ENCODE measurements at regions not wholly inside any gene's neighbourhood (a gene's known extent, or its start where the extent isn't known, plus 50 kb on each side); places are given as distances from the start of the nearest gene placed in this dataset.
A peak's percentile ranks its signal among the peaks of the same experiment; 100 is the strongest.
"Not testable (repeated sequence)": the region's sequence is repeated elsewhere in the genome, so short reads cannot be mapped to it uniquely, and the experiment has no call there.

DNA sequence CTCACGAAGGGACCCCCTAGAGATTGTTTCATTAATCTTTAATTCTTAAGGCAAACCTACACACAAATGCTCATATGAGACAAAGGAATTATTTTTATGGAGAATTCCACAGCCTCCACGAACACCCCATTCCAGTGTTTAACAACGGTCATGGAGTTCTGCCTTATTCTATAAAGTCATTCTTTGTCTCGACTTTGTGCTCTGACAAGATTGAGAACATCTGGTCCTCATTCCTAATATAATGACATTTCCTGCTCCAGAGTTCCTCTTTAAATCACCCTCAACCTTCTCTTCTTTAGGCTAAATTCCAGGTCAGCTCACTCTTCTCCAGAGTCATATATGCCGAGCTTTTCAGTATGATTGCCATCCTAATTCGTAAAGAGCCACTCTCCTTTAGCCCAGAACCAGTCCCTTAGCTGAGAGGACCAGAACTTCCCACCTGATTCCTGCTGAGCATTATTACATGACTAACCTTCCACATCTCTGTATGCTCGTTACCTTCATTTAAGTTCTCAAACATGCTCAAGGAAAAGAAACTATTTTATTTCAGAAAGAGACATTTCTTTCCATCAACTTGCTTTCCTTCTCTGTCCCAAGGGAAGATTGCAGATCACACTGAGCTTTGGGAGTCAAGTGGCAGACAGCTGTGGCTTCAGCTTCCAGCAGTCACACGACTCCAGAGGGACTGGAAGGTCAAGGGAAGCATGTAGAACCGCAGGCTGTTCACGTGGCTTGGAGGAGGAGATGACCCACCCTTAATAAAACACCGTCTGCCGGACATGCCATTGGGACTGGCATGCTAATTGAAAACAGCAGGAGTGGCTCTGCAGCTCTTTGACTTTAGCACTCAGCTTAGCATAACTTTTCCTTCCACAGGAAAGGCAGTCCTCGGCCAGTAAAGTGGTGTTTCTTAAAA is 467.1 kb upstream of the HSF2 start:
- peak; percentile 72 for DNase-seq

GRCh38 chr6:121934451-121934850 is 465.0 kb upstream of the HSF2 start:
- DNase-seq, result no peak

GRCh38 chr6:121940728-121941127 is 458.7 kb upstream of the HSF2 start:
- DNase-seq, result no peak

DNA sequence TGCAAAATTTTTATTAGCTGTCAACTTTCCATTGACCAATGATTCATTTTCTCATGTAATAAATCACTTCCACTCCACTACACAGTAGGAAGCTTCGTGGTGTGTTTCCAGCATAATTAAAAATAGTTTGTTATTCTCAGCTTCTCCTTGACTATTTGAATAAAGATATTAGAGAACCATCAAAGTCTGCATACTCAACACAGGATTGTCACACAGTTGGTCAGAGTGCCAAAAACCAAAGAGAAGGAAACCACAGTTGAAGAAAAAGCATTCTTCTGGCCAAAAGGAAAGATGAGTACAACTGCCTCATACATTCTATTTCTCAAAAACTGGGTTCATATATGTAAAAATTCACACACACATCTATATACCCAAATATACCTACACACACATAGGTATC is 455.1 kb upstream of the HSF2 start:
- no peak for DNase-seq

- DNase-seq, result no peak
Observed at GRCh38 chr6:121951123-121951522, 448.3 kb upstream of the HSF2 start.

- peak; percentile 57 for DNase-seq
Observed at GRCh38 chr6:121951918-121952379, 447.5 kb upstream of the HSF2 start.

DNA sequence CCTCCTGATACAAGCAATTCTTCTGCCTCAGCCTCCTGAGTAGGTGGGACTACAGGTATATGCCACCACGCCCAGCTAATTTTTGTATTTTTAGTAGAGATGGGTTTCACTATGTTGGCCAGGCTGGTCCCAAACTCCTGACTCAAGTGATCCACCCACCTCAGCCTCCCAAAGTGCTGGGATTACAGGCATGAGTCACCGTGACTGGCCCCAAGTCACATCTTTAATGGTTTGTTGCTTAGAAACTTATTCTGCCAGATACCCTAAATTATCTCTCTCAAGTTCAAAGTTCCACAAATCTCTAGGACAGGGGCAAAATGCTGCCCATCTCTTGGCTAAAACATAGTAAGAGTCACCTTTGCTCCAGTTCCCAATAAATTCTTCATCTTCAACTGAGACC is 444.1 kb upstream of the HSF2 start:
- not testable (repeated sequence) for DNase-seq

DNA sequence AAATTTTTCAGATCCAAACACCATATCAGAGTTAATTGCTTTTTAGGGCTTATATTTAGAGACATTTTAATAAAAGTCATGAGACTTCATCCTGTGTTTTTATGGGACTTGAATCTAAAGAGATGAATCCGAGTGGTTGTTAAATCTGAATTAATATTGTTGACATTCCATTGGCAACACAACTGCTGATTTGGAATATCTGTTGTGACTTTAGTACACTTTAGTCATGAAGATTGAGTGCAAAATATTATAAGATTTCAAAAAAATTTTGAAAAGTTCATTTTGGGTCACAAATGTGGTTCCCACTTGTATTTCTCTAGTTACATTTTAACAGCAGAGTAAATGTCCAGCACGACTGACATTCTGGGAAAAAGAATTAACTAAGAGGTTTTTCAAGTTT is 442.7 kb upstream of the HSF2 start:
- no peak for DNase-seq

DNA sequence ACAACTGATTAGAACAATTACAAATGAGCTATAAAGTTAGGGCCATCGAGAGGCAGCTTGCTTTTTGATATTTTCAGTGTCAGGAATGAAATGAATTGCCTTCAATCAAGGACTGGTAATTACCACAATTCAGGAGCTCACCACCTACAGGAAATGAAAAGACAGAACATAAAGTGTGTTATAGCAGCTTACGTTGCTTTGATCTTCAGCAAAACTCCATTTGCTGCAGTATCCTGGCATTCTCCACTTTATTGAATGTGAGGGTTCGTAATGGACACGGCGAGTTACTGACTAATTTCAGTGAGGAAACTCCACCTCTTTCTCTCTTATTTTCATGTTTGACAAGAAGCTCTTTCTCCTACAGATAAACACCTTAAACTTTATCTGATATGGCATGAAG is 440.0 kb upstream of the HSF2 start:
- no peak for DNase-seq

- DNase-seq, result no peak
Observed at GRCh38 chr6:121961619-121962125, 437.8 kb upstream of the HSF2 start.

DNA sequence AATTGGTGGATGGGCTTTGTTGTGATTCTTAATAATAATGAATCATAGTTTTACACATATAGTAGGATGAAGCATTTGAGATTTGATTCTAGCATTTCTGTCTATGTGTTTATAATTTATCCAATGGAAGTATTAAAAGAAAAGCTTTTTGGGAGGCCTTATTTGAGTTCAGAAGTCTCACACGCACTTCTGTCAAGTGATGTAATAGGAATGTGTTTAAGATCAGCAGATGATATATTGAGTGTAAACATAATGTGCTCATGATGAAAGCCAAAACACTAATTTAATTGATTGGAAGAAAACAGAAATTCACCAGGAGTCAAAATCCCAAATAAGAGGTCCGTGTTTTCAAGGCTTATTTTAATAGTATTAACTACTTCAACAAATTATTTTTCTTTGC is 435.6 kb upstream of the HSF2 start:
- DNase-seq, result no peak

- DNase-seq, result no peak
Observed at GRCh38 chr6:121965739-121966138, 433.7 kb upstream of the HSF2 start.

DNA sequence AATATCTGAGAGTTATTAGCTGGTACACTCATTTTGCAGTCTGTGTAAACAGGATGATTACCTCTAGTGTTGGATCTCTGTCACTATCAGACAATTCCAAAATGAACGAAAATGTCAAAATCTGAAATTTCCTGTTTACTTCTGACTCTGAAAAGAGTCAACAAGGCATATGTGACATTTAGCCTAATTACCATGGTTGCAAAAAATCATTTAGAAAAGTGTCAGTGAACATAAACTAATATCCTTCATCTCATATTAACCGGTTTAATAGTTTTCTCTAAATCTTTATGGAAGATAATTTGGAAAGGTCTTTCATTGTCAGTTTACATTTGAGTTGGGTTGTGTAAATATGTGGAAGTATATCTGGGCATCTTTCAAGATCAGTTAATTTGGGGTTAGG is 431.8 kb upstream of the HSF2 start:
- no peak for DNase-seq

DNA sequence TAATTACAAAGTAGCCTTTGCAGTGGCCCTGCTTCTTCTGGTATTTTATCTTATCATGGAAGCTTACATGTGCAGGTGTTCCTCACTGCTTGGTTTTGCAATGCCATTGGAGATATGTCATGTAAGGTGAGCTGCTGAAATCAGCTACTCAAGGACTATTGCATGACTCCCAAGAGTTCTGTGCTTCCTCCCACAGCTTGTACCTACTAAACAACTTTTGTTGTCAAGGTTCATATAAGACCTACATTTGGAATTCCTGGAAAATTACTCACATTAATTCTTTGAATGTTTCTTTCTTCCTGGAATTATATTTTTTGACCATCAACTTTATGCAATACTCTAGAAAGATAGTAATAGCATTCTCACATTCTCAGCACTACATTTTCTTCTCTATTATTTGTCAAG is 427.5 kb upstream of the HSF2 start:
- no peak for DNase-seq

DNA sequence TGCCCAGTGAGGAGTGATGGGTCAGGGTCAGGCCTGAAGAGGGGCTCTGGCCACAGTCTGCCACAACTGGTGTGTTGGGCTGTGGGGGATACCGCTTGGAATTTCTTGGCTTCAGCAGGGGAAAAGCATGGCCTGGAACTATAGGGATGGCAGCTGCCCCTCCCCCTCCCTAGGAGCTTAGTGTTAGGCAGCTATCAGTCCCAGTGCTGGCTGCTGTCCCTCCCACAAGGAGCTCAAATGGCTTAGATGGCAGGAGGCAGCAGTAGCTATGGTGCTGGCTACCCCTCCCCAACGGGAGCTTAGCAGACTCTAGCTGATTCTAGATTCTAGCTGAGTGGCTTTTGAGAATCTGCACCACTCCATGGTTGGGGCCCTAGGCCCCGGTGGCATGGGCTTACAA is 414.5 kb upstream of the HSF2 start:
- DNase-seq, result no peak

DNA sequence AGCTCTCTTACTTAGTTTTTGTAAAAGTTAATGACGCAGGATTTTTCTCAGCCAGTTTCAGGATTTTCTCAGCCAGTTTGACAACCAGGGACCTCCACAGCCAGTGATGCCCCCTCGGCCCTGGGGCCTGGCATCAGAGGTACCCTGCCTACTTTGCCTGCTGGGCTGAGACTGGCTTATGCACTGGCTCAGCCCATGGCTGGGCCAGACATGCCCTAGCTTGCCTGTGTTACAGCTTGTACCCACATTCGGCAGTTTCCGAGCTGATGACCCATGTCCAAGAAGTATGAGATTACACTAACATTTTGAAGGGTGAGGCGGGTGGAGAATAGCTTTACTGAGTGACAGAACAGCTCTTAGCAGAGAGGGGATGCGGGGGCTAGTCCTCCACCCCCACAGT is 406.1 kb upstream of the HSF2 start:
- DNase-seq, result no peak

- no peak for DNase-seq
Observed at GRCh38 chr6:121994919-121995318, 404.5 kb upstream of the HSF2 start.

- DNase-seq, result no peak
Observed at GRCh38 chr6:121998631-121999030, 400.8 kb upstream of the HSF2 start.

- no peak for DNase-seq
Observed at GRCh38 chr6:121999456-122000065, 399.9 kb upstream of the HSF2 start.

DNA sequence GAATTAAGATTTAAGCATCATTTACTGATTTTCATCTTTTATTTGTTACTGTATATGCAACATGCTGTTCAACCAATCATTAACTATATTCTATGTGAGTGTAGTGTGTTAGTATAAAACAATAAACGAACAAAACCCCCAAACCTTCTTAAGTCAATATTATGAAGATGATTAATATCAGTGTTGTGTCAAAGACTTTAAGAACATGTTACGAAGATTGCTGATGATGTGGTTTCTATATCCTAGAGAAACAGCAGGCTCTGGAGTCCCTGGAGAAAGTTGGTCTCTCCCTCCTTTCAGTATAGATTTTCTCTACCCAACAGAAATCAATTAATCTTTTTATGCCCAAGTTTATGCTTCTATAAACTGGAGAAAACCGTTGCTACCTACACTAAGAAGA is 393.8 kb upstream of the HSF2 start:
- DNase-seq, result no peak

DNA sequence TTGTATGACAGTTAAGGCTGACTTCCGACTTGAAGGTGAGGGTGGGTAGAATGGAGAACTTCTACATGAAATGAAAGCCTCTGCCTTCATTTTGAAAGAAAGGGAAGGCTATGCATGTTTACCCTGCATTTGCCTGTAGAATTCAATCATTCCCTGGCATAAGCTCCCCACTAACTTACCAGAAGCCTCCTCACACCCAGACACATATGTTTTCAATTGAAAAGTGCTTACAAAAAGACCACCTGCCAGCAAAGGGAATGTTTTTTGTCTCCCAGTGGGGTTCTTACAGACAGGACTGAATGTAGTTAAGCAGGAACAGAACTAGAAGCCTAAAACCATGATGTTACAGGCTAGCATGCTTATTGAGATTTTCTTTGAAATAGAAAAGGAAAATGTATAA is 392.1 kb upstream of the HSF2 start:
- DNase-seq, result peak; percentile 71

GRCh38 chr6:122008101-122008999 is 391.1 kb upstream of the HSF2 start:
- DNase-seq, result peak; percentile 25

- no peak for DNase-seq
Observed at GRCh38 chr6:122009000-122009350, 390.5 kb upstream of the HSF2 start.

All from tongue (tissue), 1 donor.